MG63 (cell line): ENCODE measurements at regions not wholly inside any gene's neighbourhood (a gene's known extent, or its start where the extent isn't known, plus 50 kb on each side); places are given as distances from the start of the nearest gene placed in this dataset.
"Not testable (repeated sequence)": the region's sequence is repeated elsewhere in the genome, so short reads cannot be mapped to it uniquely, and the experiment has no call there.

ENCODE experiments used
- DNase-seq: peaks from one replicate; pipeline ENCODE4 v3.0.0-alpha.2; 2020
- H3K27me3 ChIP-seq: fragments of 250-450 bp; sonication (Bioruptor Pico); 2 replicates; pipeline ENCODE4 v1.5.1; 2020; ENCODE audit warnings: mild to moderate bottlenecking, moderate library complexity
- H3K36me3 ChIP-seq: fragments of 250-450 bp; sonication (Bioruptor Pico); 2 replicates; pipeline ENCODE4 v1.5.1; 2020; ENCODE audit warnings: mild to moderate bottlenecking, moderate library complexity
- H3K4me3 ChIP-seq: fragments of 250-450 bp; sonication (Bioruptor Pico); 2 replicates; pipeline ENCODE4 v1.5.1; 2020; ENCODE audit warnings: mild to moderate bottlenecking, moderate library complexity
- H3K9me3 ChIP-seq: fragments of 250-450 bp; sonication (Bioruptor Pico); 2 replicates; pipeline ENCODE4 v1.5.1; 2020; ENCODE audit warnings: mild to moderate bottlenecking, moderate library complexity

DNA sequence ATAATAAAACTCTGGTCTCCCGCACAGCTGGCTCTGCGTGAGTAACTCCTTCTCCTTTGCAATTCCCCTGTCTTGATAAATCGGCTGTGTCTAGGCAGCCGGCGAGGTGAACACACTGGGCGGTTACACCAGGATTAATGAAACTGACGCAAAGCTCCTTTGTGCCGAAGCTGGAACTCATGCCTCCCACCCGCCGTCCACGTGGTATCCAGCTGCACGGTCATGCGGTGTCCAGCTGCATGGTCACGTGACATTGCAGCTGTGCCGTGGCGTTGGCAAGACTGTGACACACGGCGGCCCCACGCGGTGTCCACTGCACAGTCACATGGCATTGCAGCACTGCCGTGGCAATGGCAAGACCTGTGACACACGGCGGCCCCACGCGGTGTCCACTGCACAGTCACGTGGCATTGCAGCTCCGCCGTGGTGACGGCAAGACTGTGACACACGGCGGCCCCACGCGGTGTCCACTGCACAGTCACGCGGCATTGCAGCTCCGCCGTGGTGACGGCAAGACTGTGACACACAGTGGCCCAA lies 350.6 kb downstream of the CNTNAP3B start:
- not testable (repeated sequence) for H3K36me3 ChIP-seq, DNase-seq, H3K27me3 ChIP-seq

DNA sequence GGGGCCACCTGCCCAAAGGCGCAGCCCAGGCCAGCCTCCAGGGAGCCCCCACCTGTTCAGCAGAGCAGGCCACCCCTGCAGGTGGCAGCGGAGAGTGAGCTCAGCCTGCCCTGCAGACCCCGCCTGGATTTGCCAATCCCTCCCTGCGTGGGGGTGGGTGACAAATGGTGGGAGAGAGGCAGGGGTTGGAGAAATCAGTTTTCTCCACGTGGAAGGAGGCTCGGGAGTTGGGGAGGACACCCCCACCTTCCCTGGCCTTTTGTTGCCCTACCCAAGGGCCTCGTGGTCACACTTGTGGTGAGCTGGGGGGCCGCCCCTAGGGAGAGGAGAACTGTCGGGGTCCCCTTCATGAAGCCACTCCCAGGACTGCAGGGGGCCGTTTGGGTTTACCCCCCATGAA lies 351.7 kb downstream of the CNTNAP3B start:
- H3K27me3 ChIP-seq, DNase-seq, H3K9me3 ChIP-seq, H3K36me3 ChIP-seq, H3K4me3 ChIP-seq: not testable (repeated sequence)

More for the DNA sequence above, 350.6 kb downstream of the CNTNAP3B start:
- H3K9me3 ChIP-seq, H3K4me3 ChIP-seq: not testable (repeated sequence)

DNA sequence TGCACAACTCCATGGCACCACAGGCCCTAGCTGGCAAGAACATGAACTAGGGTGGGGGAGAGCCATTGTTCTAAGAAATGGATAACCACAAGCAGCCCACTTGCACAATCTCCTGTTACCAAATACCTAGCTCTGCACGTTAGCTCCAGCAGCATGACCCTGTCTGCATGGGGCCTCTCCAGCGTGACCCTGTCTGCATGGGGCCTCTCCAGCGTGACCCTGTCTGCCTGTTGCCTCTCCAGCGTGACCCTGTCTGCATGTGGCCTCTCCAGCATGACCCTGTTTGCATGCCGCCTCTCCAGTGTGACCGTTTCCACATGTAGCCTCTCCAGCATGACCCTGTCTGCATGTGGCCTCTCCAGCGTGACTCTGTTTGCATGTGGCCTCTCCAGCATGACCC lies 356.7 kb downstream of the CNTNAP3B start:
- H3K4me3 ChIP-seq, H3K9me3 ChIP-seq, H3K36me3 ChIP-seq, H3K27me3 ChIP-seq, DNase-seq: not testable (repeated sequence)

DNA sequence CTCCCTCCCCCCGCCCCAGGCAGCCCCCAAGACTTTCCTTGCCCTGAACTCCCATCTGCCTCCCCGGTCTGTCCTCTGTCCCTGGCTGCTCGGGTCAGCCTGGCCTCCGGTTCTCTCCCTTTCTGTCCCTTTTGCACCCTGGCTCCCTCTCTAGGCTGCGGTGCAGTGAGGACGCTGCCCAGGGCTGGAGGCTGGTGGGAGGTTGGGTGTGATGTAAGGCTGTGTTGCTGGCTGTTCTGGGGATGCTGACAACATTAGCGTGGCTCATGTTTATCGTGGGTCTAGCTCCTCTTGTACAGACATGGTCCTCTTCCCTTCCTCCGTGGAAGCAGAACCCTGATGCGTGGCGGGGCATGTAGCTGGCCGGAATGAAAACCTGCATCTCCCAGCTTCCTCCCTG lies 357.5 kb downstream of the CNTNAP3B start:
- not testable (repeated sequence) for H3K27me3 ChIP-seq, H3K4me3 ChIP-seq, H3K9me3 ChIP-seq, DNase-seq, H3K36me3 ChIP-seq

GRCh38 chr9:41754822-41755221 lies 374.4 kb downstream of the CNTNAP3B start:
- H3K27me3 ChIP-seq, H3K36me3 ChIP-seq, DNase-seq, H3K4me3 ChIP-seq, H3K9me3 ChIP-seq: not testable (repeated sequence)

GRCh38 chr9:41754403-41754802 lies 374.8 kb downstream of the CNTNAP3B start:
- not testable (repeated sequence) for H3K9me3 ChIP-seq, H3K36me3 ChIP-seq, H3K27me3 ChIP-seq, H3K4me3 ChIP-seq, DNase-seq

- not testable (repeated sequence) for DNase-seq, H3K9me3 ChIP-seq, H3K36me3 ChIP-seq, H3K4me3 ChIP-seq, H3K27me3 ChIP-seq
Measured at GRCh38 chr9:41741897-41742296, 387.3 kb downstream of the CNTNAP3B start.

- not testable (repeated sequence) for H3K4me3 ChIP-seq, H3K36me3 ChIP-seq, DNase-seq, H3K9me3 ChIP-seq, H3K27me3 ChIP-seq
Measured at GRCh38 chr9:41741173-41741572, 388.1 kb downstream of the CNTNAP3B start.

DNA sequence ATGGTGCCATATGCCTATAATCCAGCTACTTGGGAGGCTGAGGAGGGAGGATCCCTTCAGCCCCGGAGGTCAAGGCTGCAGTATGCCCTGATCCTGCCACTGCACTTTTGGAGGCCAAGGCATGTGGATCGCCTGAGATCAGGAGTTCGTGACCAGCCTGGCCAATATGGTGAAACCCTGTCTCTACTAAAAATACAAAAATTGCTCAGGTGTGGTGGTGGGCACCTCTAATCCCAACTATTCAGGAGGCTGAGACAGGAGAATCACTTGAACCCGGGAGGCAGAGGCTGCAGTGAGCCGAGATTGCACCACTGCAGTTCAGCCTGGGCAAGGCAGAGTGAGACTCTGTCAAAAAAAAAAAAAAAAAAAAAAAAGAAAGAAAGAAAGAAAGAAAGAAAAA lies 390.5 kb downstream of the CNTNAP3B start:
- H3K27me3 ChIP-seq, H3K9me3 ChIP-seq, H3K36me3 ChIP-seq, DNase-seq, H3K4me3 ChIP-seq: not testable (repeated sequence)

DNA sequence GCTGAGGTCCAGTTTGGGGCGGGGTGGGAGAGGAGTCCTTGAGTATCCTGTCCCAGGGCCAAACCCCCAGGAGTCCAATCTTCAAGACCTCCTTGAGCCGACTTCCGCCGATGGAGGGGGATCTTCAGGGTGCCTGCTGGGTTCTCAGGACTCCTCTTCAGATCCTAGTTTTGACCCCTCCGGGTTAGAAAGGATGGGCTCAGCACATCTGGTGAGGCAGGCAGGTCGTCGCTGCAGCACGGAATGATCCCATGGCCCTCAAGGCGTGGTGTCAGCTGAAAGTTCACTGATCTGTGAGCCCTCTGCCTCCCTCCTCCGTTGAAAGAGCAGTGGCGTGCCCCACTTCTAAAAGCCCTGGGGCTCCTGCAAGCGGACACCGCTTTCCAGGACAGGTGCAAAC lies 430.0 kb downstream of the CNTNAP3B start:
- H3K36me3 ChIP-seq, DNase-seq, H3K27me3 ChIP-seq: not testable (repeated sequence)

DNA sequence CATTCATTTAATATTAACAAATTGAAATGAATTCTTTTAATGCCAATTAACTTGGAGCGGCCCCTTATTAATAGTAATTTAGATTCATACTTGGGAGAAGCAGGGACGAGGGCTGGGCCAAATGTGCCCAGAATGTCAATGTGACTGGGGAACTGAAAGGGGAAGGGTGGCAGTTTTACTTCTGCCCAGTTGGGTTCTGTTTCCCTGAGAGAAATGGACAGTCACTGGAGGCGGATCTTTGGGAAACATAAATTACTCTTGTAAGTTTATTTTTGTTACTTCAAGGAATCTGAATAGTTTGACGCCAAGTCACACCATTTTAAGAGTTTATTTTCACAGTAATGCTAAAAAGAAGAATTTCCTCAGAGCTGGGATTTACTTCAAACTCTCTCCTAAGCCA lies 432.1 kb downstream of the CNTNAP3B start:
- not testable (repeated sequence) for DNase-seq, H3K36me3 ChIP-seq, H3K27me3 ChIP-seq, H3K9me3 ChIP-seq, H3K4me3 ChIP-seq

More for the DNA sequence above, 430.0 kb downstream of the CNTNAP3B start:
- not testable (repeated sequence) for H3K4me3 ChIP-seq, H3K9me3 ChIP-seq

- DNase-seq, H3K27me3 ChIP-seq, H3K9me3 ChIP-seq, H3K36me3 ChIP-seq, H3K4me3 ChIP-seq: not testable (repeated sequence)
Measured at GRCh38 chr9:41679312-41679711, 449.9 kb downstream of the CNTNAP3B start.

DNA sequence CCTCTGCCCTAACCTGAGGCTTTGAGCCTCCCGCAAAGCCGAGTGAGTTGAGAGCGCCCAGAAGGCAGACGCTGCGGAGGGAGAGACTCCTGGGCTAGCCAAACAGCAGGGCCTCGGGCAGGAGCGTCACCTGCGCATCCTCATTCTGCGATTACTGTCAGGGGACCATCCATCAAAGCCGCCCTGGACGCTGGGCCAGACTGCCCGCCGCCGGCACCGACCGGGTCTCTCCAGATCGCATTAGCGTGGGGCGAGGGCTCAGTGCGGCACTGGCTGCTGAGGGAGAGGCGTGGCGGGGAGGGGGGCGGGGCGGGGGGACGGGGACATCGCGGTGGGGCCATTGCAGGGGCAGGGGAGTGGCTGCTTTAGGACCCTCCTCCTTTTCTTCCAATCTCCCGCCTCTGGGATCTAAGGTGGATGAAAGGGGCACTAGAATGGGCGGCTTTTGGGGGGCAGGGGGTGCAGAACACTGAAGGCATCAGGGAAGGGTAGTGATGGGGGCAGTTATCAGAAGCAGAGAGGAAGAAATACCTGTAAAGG lies 465.7 kb downstream of the CNTNAP3B start:
- H3K9me3 ChIP-seq, H3K4me3 ChIP-seq, DNase-seq, H3K27me3 ChIP-seq, H3K36me3 ChIP-seq: not testable (repeated sequence)

GRCh38 chr9:41658706-41659105 lies 469.6 kb upstream of the ZNG1F start:
- H3K27me3 ChIP-seq, H3K9me3 ChIP-seq, H3K4me3 ChIP-seq, H3K36me3 ChIP-seq, DNase-seq: not testable (repeated sequence)

- not testable (repeated sequence) for H3K36me3 ChIP-seq, H3K4me3 ChIP-seq, DNase-seq, H3K27me3 ChIP-seq, H3K9me3 ChIP-seq
Measured at GRCh38 chr9:41658116-41658515, 469.0 kb upstream of the ZNG1F start.

DNA sequence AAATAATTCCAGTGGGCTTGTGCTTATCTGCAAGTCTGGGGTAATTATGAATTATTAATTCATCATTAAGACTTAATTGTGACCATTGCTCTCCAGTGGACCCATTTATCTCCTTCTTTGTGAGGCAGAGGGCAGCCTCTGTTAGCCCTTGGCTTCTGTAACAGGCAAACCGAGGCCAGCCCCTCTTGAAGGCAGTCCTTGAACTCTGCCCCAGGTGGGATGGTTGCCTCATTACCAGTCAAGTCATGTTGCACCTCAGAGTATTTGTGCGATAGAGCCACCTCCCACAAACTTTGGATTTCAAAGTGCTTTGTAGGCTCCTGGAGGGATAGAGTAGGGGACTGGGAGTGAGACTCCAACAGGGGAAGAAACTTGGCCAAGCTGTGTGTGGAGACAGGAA lies 468.0 kb upstream of the ZNG1F start:
- H3K36me3 ChIP-seq, H3K9me3 ChIP-seq, H3K4me3 ChIP-seq, DNase-seq, H3K27me3 ChIP-seq: not testable (repeated sequence)

DNA sequence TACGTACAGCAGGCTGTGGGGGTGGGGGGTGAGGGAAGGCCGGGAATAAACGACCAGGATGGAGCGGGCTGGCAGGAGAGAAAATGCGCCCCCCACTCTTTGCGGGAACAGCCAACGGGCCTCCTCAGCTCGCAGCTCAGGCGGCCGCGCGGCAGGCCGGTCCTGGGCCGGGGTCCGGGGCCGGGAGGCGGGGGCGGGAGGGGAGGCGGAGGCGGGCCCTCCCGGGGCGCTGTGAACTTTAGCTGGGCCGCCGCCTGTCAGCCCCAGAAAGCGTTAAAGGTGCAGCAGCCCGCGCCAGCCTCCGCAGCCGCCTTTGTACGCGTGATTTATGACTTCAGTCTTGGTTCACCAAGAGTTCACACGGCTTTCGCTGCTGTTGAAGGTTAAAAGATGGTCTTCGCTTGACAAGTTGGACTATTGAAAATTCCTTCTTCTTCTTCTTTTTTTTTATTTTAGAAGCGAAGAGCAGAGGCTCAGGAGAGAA lies 466.0 kb upstream of the ZNG1F start:
- not testable (repeated sequence) for H3K27me3 ChIP-seq, H3K36me3 ChIP-seq, DNase-seq, H3K9me3 ChIP-seq, H3K4me3 ChIP-seq

DNA sequence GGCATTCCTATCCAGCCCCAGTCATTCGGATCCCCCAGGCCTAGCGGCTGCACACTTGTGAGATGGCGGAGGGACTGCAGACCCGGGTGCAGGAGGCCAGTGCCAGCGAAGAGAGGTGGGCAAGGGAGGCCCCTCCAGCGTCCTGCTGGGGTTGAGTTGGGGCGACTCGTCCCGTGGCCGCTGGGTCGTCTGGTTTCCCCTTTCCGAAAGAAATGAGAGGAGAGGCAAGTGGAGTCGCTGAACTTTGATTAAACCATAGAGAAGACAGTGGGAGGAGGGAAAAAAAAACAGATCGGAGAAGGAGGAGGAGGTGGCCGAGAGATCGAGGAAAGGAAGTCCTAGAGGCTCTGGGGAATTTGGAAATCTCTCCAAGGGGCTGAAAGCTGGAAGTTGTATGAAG lies 465.2 kb upstream of the ZNG1F start:
- H3K27me3 ChIP-seq, H3K4me3 ChIP-seq, H3K9me3 ChIP-seq, H3K36me3 ChIP-seq, DNase-seq: not testable (repeated sequence)
